CD4-positive, CD25-positive, alpha-beta regulatory T cell (primary cell): ENCODE measurements at regions not wholly inside any gene's neighbourhood (a gene's known extent, or its start where the extent isn't known, plus 50 kb on each side); places are given as distances from the start of the nearest gene placed in this dataset.

Experiments used
- ATAC-seq, 2 donors: fragments of 150-1000 bp; cut with Tn5 transposase; one replicate each; pipeline ENCODE4 v1.10.0; 2021; ENCODE audit warnings: low read depth in 2 of 2, moderate number of reproducible peaks in 2 of 2, moderate library complexity in 1 of 2
- DNase-seq, 3 donors: peaks; one replicate each; pipeline versions ENCODE4 v3.0.0 to v3.0.0-alpha.2; 2012 to 2022; ENCODE audit warnings: mixed read lengths in 1 of 3
- H3K27ac ChIP-seq: one replicate; pipeline ENCODE4 v1.7.0; 2013; ENCODE audit warnings: mild to moderate bottlenecking, low read length; ENCODE audit not compliant: insufficient read depth, poor library complexity, severe bottlenecking
- H3K27me3 ChIP-seq: one replicate; pipeline ENCODE4 v1.7.0; 2013; ENCODE audit warnings: low read length; ENCODE audit not compliant: control insufficient read depth, insufficient read depth
- H3K36me3 ChIP-seq: one replicate; pipeline ENCODE4 v1.7.0; 2013; ENCODE audit warnings: mild to moderate bottlenecking, low read length, moderate library complexity; ENCODE audit not compliant: control insufficient read depth, insufficient read depth
- H3K4me1 ChIP-seq: 2 replicates; pipeline ENCODE4 v1.7.0; 2013; ENCODE audit warnings: mild to moderate bottlenecking, low read length; ENCODE audit not compliant: insufficient read depth, control insufficient read depth, poor library complexity, severe bottlenecking
- H3K4me3 ChIP-seq: one replicate; pipeline ENCODE4 v1.7.0; 2013; ENCODE audit warnings: low read depth, mild to moderate bottlenecking, low read length, moderate library complexity
- H3K9me3 ChIP-seq, 2 experiments: 1 replicate in 1 of 2; 2 replicates in 1 of 2; pipeline ENCODE4 v1.7.0; 2013; ENCODE audit warnings: low read length in 2 of 2, mild to moderate bottlenecking in 1 of 2, moderate library complexity in 1 of 2; ENCODE audit not compliant: control insufficient read depth in 2 of 2
- H3K27ac Mint-ChIP-seq, 3 donors: one replicate each; pipeline ENCODE4 v1.8.0; 2020 to 2022; ENCODE audit warnings: mild to moderate bottlenecking in 3 of 3, mixed read lengths in 3 of 3, moderate library complexity in 2 of 3
- H3K27me3 Mint-ChIP-seq: one replicate; pipeline ENCODE4 v1.8.0; 2022; ENCODE audit warnings: mild to moderate bottlenecking, mixed read lengths
- H3K36me3 Mint-ChIP-seq: one replicate; pipeline ENCODE4 v1.8.0; 2020; ENCODE audit warnings: mixed read lengths
- H3K4me1 Mint-ChIP-seq, 4 donors: one replicate each; pipeline ENCODE4 v1.8.0; 2020 to 2022; ENCODE audit warnings: mixed read lengths in 4 of 4, mild to moderate bottlenecking in 1 of 4
- H3K4me3 Mint-ChIP-seq, 4 donors: one replicate each; pipeline ENCODE4 v1.8.0; 2020 to 2022; ENCODE audit warnings: mild to moderate bottlenecking in 4 of 4, mixed read lengths in 4 of 4, moderate library complexity in 3 of 4
- H3K9me3 Mint-ChIP-seq, 7 donors: one replicate each; pipeline ENCODE4 v1.8.0; 2020 to 2022; ENCODE audit warnings: mixed read lengths in 7 of 7, mild to moderate bottlenecking in 3 of 7, moderate library complexity in 2 of 7

DNA sequence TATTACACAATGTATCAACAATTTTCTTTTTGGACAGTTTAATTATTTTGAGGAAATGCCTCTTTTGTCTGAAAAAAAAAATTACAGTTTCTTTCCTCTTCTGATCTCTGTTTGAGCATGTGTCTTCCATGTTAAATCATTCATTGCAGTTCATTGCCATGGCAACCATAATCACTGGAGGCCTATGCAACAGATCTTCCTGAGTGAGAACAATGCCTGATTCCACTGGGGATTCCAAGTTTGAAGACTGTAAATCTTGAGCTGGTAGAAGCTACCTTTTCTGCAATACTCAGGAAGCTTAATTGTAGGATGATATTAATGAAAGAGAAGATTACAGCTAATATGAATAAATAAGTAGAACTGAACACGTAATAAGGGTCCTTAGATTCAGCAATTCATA, 721.4 kb upstream of the CNTNAP5 start:
- Mint-ChIP-seq H3K27ac (no peak overlapping the region), H3K36me3 (no peaks in the 10 kb centered on the region), H3K4me3 (no peak overlapping the region), H3K27me3 (no peaks in the 10 kb centered on the region), H3K9me3 (peaks cover 0 to 12% (median 1%) of the 10 kb centered on the region in 7 donors), H3K4me1 (no peaks in the 10 kb centered on the region)
- peaks cover 0 to 4% of the 10 kb centered on the region in 2 experiments for H3K9me3 ChIP-seq
- no peak overlapping the region for H3K27ac ChIP-seq
- no peaks in the 10 kb centered on the region for H3K36me3 ChIP-seq
- ATAC-seq (no peak), DNase-seq (no peak)
- H3K4me3 ChIP-seq, result no peak overlapping the region
- H3K27me3 ChIP-seq, result no peaks in the 10 kb centered on the region
- no peaks in the 10 kb centered on the region for H3K4me1 ChIP-seq
